ENCODE measurements at regions not wholly inside any gene's neighbourhood (a gene's known extent, or its start where the extent isn't known, plus 50 kb on each side); places are given as distances from the start of the nearest gene placed in this dataset.

DNA sequence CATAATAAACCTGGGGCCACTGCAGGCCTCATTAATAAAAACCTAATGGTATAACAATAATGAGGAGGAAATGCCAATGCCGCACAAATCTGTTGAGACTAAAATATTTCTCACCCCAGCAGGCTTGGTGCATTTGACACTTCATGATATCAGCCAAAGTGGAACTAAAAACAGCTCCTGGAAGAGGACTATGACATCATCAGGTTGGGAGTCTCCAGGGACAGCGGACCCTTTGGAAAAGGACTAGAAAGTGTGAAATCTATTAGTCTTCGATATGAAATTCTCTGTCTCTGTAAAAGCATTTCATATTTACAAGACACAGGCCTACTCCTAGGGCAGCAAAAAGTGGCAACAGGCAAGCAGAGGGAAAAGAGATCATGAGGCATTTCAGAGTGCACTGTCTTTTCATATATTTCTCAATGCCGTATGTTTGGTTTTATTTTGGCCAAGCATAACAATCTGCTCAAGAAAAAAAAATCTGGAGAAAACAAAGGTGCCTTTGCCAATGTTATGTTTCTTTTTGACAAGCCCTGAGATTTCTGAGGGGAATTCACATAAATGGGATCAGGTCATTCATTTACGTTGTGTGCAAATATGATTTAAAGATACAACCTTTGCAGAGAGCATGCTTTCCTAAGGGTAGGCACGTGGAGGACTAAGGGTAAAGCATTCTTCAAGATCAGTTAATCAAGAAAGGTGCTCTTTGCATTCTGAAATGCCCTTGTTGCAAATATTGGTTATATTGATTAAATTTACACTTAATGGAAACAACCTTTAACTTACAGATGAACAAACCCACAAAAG lies 580.9 kb upstream of the TMEFF2 start:
- H4K8ac ChIP-seq (ENCODE audit: low read depth, low read length): no peak overlapping the region
- no peak overlapping the region for H4K12ac ChIP-seq (ENCODE audit: low read depth, low read length)
- H3K9me3 ChIP-seq (ENCODE audit: insufficient read depth, low read depth, low read length): no peaks in the 10 kb centered on the region
- no peak overlapping the region for H3K18ac ChIP-seq (ENCODE audit: low read length)
- no peak overlapping the region for H2AFZ ChIP-seq (ENCODE audit: insufficient read depth, low read length, poor library complexity)
- H3K9ac ChIP-seq (ENCODE audit: low read length): no peak overlapping the region
- H3K79me1 ChIP-seq (ENCODE audit: low read length): no peaks in the 10 kb centered on the region
- no peak overlapping the region for H3K4me2 ChIP-seq (ENCODE audit: low read length)
- WGBS (ENCODE audit: extremely low coverage, insufficient coverage, insufficient read length): no CpG with 5 or more reads among the region's 6 CpGs
- no peak overlapping the region for H4K91ac ChIP-seq (ENCODE audit: low read depth, low read length)
- no peak overlapping the region for H3K4ac ChIP-seq (ENCODE audit: low read depth, low read length)
- H2BK12ac ChIP-seq (ENCODE audit: low read length): no peak overlapping the region
- no peak overlapping the region for H2BK120ac ChIP-seq (ENCODE audit: insufficient read depth, low read length, poor library complexity)
- no peaks in the 10 kb centered on the region for H3K36me3 ChIP-seq (ENCODE audit: control insufficient read depth in 1 of 2, insufficient read depth in 2 of 2, low read length in 2 of 2)
- no peak overlapping the region for H3K27ac ChIP-seq (ENCODE audit: low read depth, low read length)
- H2BK5ac ChIP-seq (ENCODE audit: low read depth, low read length, poor library complexity): no peak overlapping the region
- no peak overlapping the region for H3K4me3 ChIP-seq (ENCODE audit: low read depth, low read length)
- no peak overlapping the region for H2AK5ac ChIP-seq (ENCODE audit: low read length)
- H3K14ac ChIP-seq (ENCODE audit: low read length): no peak overlapping the region
- no peak overlapping the region for H3K23ac ChIP-seq (ENCODE audit: low read length)
- no peak for DNase-seq
- no peaks in the 10 kb centered on the region for H3K4me1 ChIP-seq (ENCODE audit: control insufficient read depth in 1 of 2, insufficient read depth in 2 of 2, low read length in 2 of 2)
- no peaks in the 10 kb centered on the region for H3K79me2 ChIP-seq (ENCODE audit: control insufficient read depth, insufficient read depth, low read length, poor library complexity)
- H3K27me3 ChIP-seq (ENCODE audit: insufficient read depth, low read length): no peaks in the 10 kb centered on the region

DNA sequence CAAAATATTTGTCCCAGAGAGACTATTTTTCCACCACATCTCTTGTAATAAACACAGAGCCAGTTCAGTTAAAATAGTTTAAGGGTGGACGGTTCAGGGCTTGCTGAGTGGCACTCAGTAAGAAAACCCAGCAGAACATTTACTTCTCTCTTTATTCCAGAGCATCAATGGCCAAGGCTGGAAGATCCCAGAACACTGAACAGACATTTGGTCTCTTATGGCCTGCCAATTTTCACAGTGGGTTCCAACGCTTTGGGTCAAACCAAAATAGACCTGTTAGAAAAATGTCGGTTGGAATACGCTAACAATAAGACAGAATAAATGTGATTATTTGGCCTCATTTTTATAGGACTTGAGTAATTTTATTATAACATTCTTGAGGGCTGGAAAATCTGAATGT lies 580.3 kb upstream of the TMEFF2 start:
- no peak overlapping the region for H2BK120ac ChIP-seq (ENCODE audit: insufficient read depth, low read length, poor library complexity)
- H2AFZ ChIP-seq (ENCODE audit: insufficient read depth, low read length, poor library complexity): no peak overlapping the region
- no peak overlapping the region for H3K14ac ChIP-seq (ENCODE audit: low read length)
- H3K79me1 ChIP-seq (ENCODE audit: low read length): no peaks in the 10 kb centered on the region
- no peak overlapping the region for H4K12ac ChIP-seq (ENCODE audit: low read depth, low read length)
- no peak overlapping the region for H2BK5ac ChIP-seq (ENCODE audit: low read depth, low read length, poor library complexity)
- H4K8ac ChIP-seq (ENCODE audit: low read depth, low read length): no peak overlapping the region
- no peak for DNase-seq
- H3K36me3 ChIP-seq (ENCODE audit: control insufficient read depth in 1 of 2, insufficient read depth in 2 of 2, low read length in 2 of 2): no peaks in the 10 kb centered on the region
- no peaks in the 10 kb centered on the region for H3K9me3 ChIP-seq (ENCODE audit: insufficient read depth, low read depth, low read length)
- no peak overlapping the region for H3K4ac ChIP-seq (ENCODE audit: low read depth, low read length)
- no CpG with 5 or more reads among the region's 4 CpGs for WGBS (ENCODE audit: extremely low coverage, insufficient coverage, insufficient read length)
- H4K91ac ChIP-seq (ENCODE audit: low read depth, low read length): no peak overlapping the region
- H2AK5ac ChIP-seq (ENCODE audit: low read length): no peak overlapping the region
- H3K23ac ChIP-seq (ENCODE audit: low read length): no peak overlapping the region
- no peak overlapping the region for H2BK12ac ChIP-seq (ENCODE audit: low read length)
- H3K4me3 ChIP-seq (ENCODE audit: low read depth, low read length): no peak overlapping the region
- no peaks in the 10 kb centered on the region for H3K27me3 ChIP-seq (ENCODE audit: insufficient read depth, low read length)
- no peak overlapping the region for H3K4me2 ChIP-seq (ENCODE audit: low read length)
- no peaks in the 10 kb centered on the region for H3K4me1 ChIP-seq (ENCODE audit: control insufficient read depth in 1 of 2, insufficient read depth in 2 of 2, low read length in 2 of 2)
- no peak overlapping the region for H3K18ac ChIP-seq (ENCODE audit: low read length)
- no peaks in the 10 kb centered on the region for H3K79me2 ChIP-seq (ENCODE audit: control insufficient read depth, insufficient read depth, low read length, poor library complexity)
- no peak overlapping the region for H3K27ac ChIP-seq (ENCODE audit: low read depth, low read length)
- H3K9ac ChIP-seq (ENCODE audit: low read length): no peak overlapping the region

DNA sequence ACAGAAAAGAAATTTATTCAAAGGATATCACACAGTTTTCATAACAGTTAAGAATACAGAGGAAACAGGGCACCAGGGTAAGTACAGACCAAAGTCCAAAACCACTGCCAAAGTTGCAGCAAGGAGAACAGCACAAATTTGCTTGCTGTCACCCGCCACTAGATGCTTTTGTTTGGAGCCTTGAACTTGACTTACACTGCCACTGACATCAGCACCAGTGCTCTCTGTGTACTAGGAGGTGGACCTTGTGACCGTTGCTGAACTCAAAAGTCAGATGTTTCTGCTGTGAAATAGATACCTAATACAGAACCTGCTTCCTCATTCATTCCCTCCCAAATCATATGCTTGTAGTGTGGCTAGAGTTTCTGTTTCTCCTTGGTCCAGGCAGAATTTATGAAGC lies 578.3 kb upstream of the TMEFF2 start:
- DNase-seq: no peak
- H3K9me3 ChIP-seq (ENCODE audit: insufficient read depth, low read depth, low read length): no peaks in the 10 kb centered on the region
- no peak overlapping the region for H2AFZ ChIP-seq (ENCODE audit: insufficient read depth, low read length, poor library complexity)
- H3K4ac ChIP-seq (ENCODE audit: low read depth, low read length): no peak overlapping the region
- no peaks in the 10 kb centered on the region for H3K27me3 ChIP-seq (ENCODE audit: insufficient read depth, low read length)
- no peaks in the 10 kb centered on the region for H3K79me1 ChIP-seq (ENCODE audit: low read length)
- H4K8ac ChIP-seq (ENCODE audit: low read depth, low read length): no peak overlapping the region
- no peak overlapping the region for H4K12ac ChIP-seq (ENCODE audit: low read depth, low read length)
- no peak overlapping the region for H2BK120ac ChIP-seq (ENCODE audit: insufficient read depth, low read length, poor library complexity)
- no peak overlapping the region for H3K23ac ChIP-seq (ENCODE audit: low read length)
- no peak overlapping the region for H3K4me3 ChIP-seq (ENCODE audit: low read depth, low read length)
- no peak overlapping the region for H3K18ac ChIP-seq (ENCODE audit: low read length)
- H2BK5ac ChIP-seq (ENCODE audit: low read depth, low read length, poor library complexity): no peak overlapping the region
- no peaks in the 10 kb centered on the region for H3K79me2 ChIP-seq (ENCODE audit: control insufficient read depth, insufficient read depth, low read length, poor library complexity)
- H3K4me1 ChIP-seq (ENCODE audit: control insufficient read depth in 1 of 2, insufficient read depth in 2 of 2, low read length in 2 of 2): no peaks in the 10 kb centered on the region
- no peak overlapping the region for H2BK12ac ChIP-seq (ENCODE audit: low read length)
- no peak overlapping the region for H2AK5ac ChIP-seq (ENCODE audit: low read length)
- no peaks in the 10 kb centered on the region for H3K36me3 ChIP-seq (ENCODE audit: control insufficient read depth in 1 of 2, insufficient read depth in 2 of 2, low read length in 2 of 2)
- no peak overlapping the region for H3K27ac ChIP-seq (ENCODE audit: low read depth, low read length)
- no CpG with 5 or more reads among the region's 2 CpGs for WGBS (ENCODE audit: extremely low coverage, insufficient coverage, insufficient read length)
- H3K9ac ChIP-seq (ENCODE audit: low read length): no peak overlapping the region
- H4K91ac ChIP-seq (ENCODE audit: low read depth, low read length): no peak overlapping the region
- no peak overlapping the region for H3K4me2 ChIP-seq (ENCODE audit: low read length)
- H3K14ac ChIP-seq (ENCODE audit: low read length): no peak overlapping the region

DNA sequence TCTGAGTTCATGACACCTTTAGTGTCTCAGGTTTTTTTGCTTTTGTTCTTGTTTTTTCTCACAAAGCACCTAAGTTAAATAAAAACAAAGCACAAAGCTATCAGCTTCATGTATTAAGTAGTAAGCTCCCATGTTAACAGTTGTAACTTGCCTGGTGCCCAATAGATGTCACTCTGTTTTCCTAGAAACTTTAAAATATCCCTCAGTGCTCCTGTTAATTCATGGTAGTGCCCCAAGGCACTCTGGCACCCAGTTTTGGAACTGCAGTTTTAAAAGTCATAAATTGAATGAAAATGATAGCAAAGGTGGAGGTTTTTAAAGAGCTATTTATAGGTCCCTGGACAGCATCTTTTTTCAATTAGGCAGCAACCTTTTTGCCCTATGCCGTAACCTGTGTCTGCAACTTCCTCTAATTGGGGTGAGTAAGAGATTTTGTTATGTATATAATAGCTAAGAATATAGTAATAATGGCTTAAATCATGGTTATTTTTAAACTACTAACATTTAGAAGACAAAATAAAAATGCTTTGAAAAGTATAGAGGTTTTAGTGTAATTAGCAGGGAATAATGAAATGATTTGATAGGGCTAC lies 555.0 kb upstream of the TMEFF2 start:
- H4K91ac ChIP-seq (ENCODE audit: low read depth, low read length): no peak overlapping the region
- no peak overlapping the region for H4K8ac ChIP-seq (ENCODE audit: low read depth, low read length)
- no CpG with 5 or more reads among the region's 1 CpG for WGBS (ENCODE audit: extremely low coverage, insufficient coverage, insufficient read length)
- no peak overlapping the region for H2BK120ac ChIP-seq (ENCODE audit: insufficient read depth, low read length, poor library complexity)
- H3K9me3 ChIP-seq (ENCODE audit: insufficient read depth, low read depth, low read length): no peaks in the 10 kb centered on the region
- H3K4me2 ChIP-seq (ENCODE audit: low read length): no peak overlapping the region
- no peaks in the 10 kb centered on the region for H3K4me1 ChIP-seq (ENCODE audit: control insufficient read depth in 1 of 2, insufficient read depth in 2 of 2, low read length in 2 of 2)
- no peak overlapping the region for H3K18ac ChIP-seq (ENCODE audit: low read length)
- H3K36me3 ChIP-seq (ENCODE audit: control insufficient read depth in 1 of 2, insufficient read depth in 2 of 2, low read length in 2 of 2): no peaks in the 10 kb centered on the region
- H3K27me3 ChIP-seq (ENCODE audit: insufficient read depth, low read length): no peaks in the 10 kb centered on the region
- no peak overlapping the region for H2AK5ac ChIP-seq (ENCODE audit: low read length)
- DNase-seq: no peak
- H2AFZ ChIP-seq (ENCODE audit: insufficient read depth, low read length, poor library complexity): no peak overlapping the region
- no peaks in the 10 kb centered on the region for H3K79me1 ChIP-seq (ENCODE audit: low read length)
- no peak overlapping the region for H2BK5ac ChIP-seq (ENCODE audit: low read depth, low read length, poor library complexity)
- H4K12ac ChIP-seq (ENCODE audit: low read depth, low read length): no peak overlapping the region
- no peak overlapping the region for H2BK12ac ChIP-seq (ENCODE audit: low read length)
- H3K23ac ChIP-seq (ENCODE audit: low read length): no peak overlapping the region
- H3K14ac ChIP-seq (ENCODE audit: low read length): no peak overlapping the region
- H3K79me2 ChIP-seq (ENCODE audit: control insufficient read depth, insufficient read depth, low read length, poor library complexity): no peaks in the 10 kb centered on the region
- H3K4me3 ChIP-seq (ENCODE audit: low read depth, low read length): no peak overlapping the region
- H3K4ac ChIP-seq (ENCODE audit: low read depth, low read length): no peak overlapping the region
- H3K27ac ChIP-seq (ENCODE audit: low read depth, low read length): no peak overlapping the region
- no peak overlapping the region for H3K9ac ChIP-seq (ENCODE audit: low read length)

Data from trophoblast cell (in vitro differentiated cells and primary cell).